HL-60 (cell line): ENCODE measurements at regions not wholly inside any gene's neighbourhood (a gene's known extent, or its start where the extent isn't known, plus 50 kb on each side); places are given as distances from the start of the nearest gene placed in this dataset.
"Not testable (repeated sequence)": the region's sequence is repeated elsewhere in the genome, so short reads cannot be mapped to it uniquely, and the experiment has no call there.

Experiments
- DNase-seq, 2 experiments: peaks; one replicate each; pipeline ENCODE4 v3.0.0-alpha.2; 2010 to 2020; ENCODE audit warnings: low read depth in 1 of 2, low spot score in 1 of 2
- H3K27ac ChIP-seq: fragments of 250-450 bp; sonication (Bioruptor Pico); replicated peaks from 2 replicates; pipeline ENCODE4 v1.5.1; 2020; ENCODE audit warnings: mild to moderate bottlenecking, moderate library complexity
- H3K27me3 ChIP-seq: fragments of 250-450 bp; sonication (Bioruptor Pico); 2 replicates; pipeline ENCODE4 v1.5.1; 2021; ENCODE audit warnings: mild to moderate bottlenecking, moderate library complexity; ENCODE audit not compliant: insufficient read depth, poor library complexity, severe bottlenecking
- H3K4me3 ChIP-seq: replicated peaks from 2 replicates; pipeline ENCODE4 v1.5.1; 2011; ENCODE audit warnings: mild to moderate bottlenecking, control low read depth, low read length; ENCODE audit not compliant: insufficient read depth
- CTCF ChIP-seq: IDR thresholded peaks from one replicate; pipeline ENCODE4 v1.5.1; 2011; ENCODE audit warnings: low read length, control low read depth, inconsistent platforms; ENCODE audit not compliant: insufficient read depth
- GABPA ChIP-seq: IDR thresholded peaks from 2 replicates; pipeline ENCODE4 v1.6.1; 2012; ENCODE audit warnings: low read depth
- POLR2AphosphoS5 ChIP-seq: IDR thresholded peaks from 2 replicates; pipeline ENCODE4 v1.6.1; 2012; ENCODE audit warnings: low read depth
- REST ChIP-seq: IDR thresholded peaks from 2 replicates; pipeline ENCODE4 v1.6.1; 2012; ENCODE audit warnings: low read depth; ENCODE audit not compliant: insufficient replicate concordance
- SPI1 ChIP-seq: IDR thresholded peaks from 2 replicates; pipeline ENCODE4 v1.6.1; 2012; ENCODE audit warnings: low read depth, mild to moderate bottlenecking, borderline replicate concordance

- no peak for DNase-seq
- Histone ChIP-seq H3K4me3 (no peak overlapping the region), H3K27me3 (no peaks in the 10 kb centered on the region), H3K27ac (no peak overlapping the region)
- TF ChIP-seq SPI1 (no peak), CTCF (no peak), POLR2AphosphoS5 (no peak), REST (no peak), GABPA (no peak)
Observed at GRCh38 chr9:96056226-96056625, 180.7 kb downstream of the ERCC6L2 start.

DNA sequence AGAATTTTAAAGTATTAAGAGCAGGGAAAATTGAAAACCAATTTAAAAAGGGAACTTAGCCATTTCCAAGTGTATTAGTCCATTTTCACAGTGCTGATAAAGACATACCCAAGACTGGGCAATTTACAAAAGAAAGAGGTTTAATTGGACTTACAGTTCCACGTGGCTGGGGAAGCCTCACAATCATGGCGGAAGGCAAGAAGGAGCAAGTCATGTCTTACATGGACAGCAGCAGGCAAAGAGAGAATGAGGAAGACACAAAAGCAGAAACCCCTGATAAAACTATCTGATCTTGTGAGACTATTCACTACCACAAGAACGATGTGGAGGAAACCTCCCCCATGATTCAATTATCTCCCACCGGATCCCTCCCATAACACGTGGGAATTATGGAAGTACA, 178.8 kb downstream of the ERCC6L2 start:
- not testable (repeated sequence) for H3K27me3 ChIP-seq, H3K27ac ChIP-seq, DNase-seq, H3K4me3 ChIP-seq

- H3K4me3 ChIP-seq: no peak overlapping the region
- no peak for DNase-seq
- no peak for TF ChIP-seq SPI1
- TF ChIP-seq CTCF: no peak
- no peak for TF ChIP-seq POLR2AphosphoS5
- no peak for TF ChIP-seq REST
- no peak for TF ChIP-seq GABPA
- H3K27me3 ChIP-seq: no peaks in the 10 kb centered on the region
- H3K27ac ChIP-seq: no peak overlapping the region
Observed at GRCh38 chr9:96052686-96053085, 177.2 kb downstream of the ERCC6L2 start.

GRCh38 chr9:96051423-96051822, 175.9 kb downstream of the ERCC6L2 start:
- H3K4me3 ChIP-seq: no peak overlapping the region

DNA sequence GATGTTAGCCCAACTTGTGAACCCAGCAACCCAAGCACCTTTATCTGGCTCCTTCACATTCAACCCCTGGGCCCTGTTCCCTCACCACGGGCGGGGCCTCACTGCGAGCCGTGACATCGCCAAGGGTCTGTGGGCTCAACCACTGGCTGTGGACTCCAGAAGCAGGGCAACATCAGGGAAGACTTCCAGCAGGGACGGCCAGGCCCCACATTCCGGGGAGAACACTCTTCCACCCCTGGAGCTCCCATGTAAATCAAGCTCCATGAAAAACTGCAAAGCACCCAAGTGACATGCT, 175.3 kb downstream of the ERCC6L2 start:
- Histone ChIP-seq H3K4me3 (no peak overlapping the region), H3K27ac (no peak overlapping the region), H3K27me3 (no peaks in the 10 kb centered on the region)
- TF ChIP-seq CTCF: no peak
- no peak for TF ChIP-seq GABPA
- no peak for TF ChIP-seq REST
- no peak for TF ChIP-seq SPI1
- no peak for DNase-seq

More at GRCh38 chr9:96051423-96051822, 175.9 kb downstream of the ERCC6L2 start:
- no peaks in the 10 kb centered on the region for H3K27me3 ChIP-seq
- no peak overlapping the region for H3K27ac ChIP-seq
- DNase-seq: no peak
- TF ChIP-seq SPI1 (no peak), POLR2AphosphoS5 (no peak)
